ENCODE measurements at regions not wholly inside any gene's neighbourhood (a gene's known extent, or its start where the extent isn't known, plus 50 kb on each side); places are given as distances from the start of the nearest gene placed in this dataset.

DNA sequence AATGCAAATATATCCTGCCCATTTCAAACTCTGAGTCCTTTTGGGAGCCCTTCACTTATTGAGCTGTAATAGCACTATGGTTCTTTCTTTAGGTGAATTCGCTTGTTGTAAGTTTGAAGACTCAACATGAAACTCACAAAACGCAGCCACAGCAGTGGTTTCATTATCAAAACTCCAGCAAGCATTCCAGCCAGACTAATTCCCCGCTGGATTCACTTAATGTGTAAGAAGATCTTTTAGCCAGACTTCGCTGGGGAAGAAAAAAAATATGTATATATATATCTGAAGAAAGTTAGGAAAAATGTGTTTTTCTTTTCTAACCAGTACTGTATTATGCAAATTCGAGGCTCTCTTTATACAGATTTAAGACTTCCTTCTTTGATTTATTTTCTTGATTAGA, 241.1 kb downstream of the WNT5A start:
- Histone ChIP-seq H3K4me3 (no peak overlapping the region), H3K4me1 (no peaks in the 10 kb centered on the region), H3K9me3 (no peaks in the 10 kb centered on the region), H3K36me3 (no peaks in the 10 kb centered on the region), H3K27ac (no peak overlapping the region), H3K27me3 (no peaks in the 10 kb centered on the region)
- no peak for DNase-seq (ENCODE audit: low spot score)
- TF ChIP-seq, protein P1, sequence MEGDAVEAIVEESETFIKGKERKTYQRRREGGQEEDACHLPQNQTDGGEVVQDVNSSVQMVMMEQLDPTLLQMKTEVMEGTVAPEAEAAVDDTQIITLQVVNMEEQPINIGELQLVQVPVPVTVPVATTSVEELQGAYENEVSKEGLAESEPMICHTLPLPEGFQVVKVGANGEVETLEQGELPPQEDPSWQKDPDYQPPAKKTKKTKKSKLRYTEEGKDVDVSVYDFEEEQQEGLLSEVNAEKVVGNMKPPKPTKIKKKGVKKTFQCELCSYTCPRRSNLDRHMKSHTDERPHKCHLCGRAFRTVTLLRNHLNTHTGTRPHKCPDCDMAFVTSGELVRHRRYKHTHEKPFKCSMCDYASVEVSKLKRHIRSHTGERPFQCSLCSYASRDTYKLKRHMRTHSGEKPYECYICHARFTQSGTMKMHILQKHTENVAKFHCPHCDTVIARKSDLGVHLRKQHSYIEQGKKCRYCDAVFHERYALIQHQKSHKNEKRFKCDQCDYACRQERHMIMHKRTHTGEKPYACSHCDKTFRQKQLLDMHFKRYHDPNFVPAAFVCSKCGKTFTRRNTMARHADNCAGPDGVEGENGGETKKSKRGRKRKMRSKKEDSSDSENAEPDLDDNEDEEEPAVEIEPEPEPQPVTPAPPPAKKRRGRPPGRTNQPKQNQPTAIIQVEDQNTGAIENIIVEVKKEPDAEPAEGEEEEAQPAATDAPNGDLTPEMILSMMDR (IDR thresholded peaks at IDR 0.05): no peak

- H3K9me3 ChIP-seq: no peaks in the 10 kb centered on the region
- TF ChIP-seq, protein P1 (IDR thresholded peaks at IDR 0.05): no peak
- no peaks in the 10 kb centered on the region for H3K4me1 ChIP-seq
- no peak overlapping the region for H3K4me3 ChIP-seq
- H3K27ac ChIP-seq: no peak overlapping the region
- DNase-seq (ENCODE audit: low spot score): no peak
- no peaks in the 10 kb centered on the region for H3K27me3 ChIP-seq
- no peaks in the 10 kb centered on the region for H3K36me3 ChIP-seq
Observed at GRCh38 chr3:55245351-55245750, 241.8 kb downstream of the WNT5A start.

GRCh38 chr3:55244247-55244646, 242.9 kb downstream of the WNT5A start:
- no peaks in the 10 kb centered on the region for H3K27me3 ChIP-seq
- no peak for DNase-seq (ENCODE audit: low spot score)
- no peak overlapping the region for H3K4me3 ChIP-seq
- H3K4me1 ChIP-seq: no peaks in the 10 kb centered on the region
- H3K27ac ChIP-seq: no peak overlapping the region
- TF ChIP-seq, protein P1 (IDR thresholded peaks at IDR 0.05): no peak
- H3K9me3 ChIP-seq: no peaks in the 10 kb centered on the region
- H3K36me3 ChIP-seq: no peaks in the 10 kb centered on the region

DNA sequence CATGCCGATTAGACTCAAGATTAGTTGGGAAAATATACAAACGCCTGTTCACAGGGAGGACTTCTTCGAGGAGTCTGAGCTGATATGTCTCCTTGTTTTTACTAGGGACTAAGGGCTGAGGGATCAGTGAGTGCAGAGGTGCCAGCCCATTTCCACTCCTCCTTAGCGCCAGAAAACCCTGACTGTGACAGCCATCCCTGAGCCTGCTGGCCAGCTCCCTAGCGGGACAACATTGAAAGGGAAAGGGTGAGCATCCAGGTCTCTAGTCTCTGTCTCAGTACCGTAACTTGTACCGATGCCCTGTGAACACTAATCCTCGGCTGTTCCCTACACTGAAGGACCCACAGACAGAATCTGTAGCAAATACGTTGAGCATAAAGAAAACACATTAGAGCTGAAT, 243.4 kb downstream of the WNT5A start:
- Histone ChIP-seq H3K4me3 (no peak overlapping the region), H3K4me1 (no peaks in the 10 kb centered on the region), H3K27me3 (no peaks in the 10 kb centered on the region), H3K36me3 (no peaks in the 10 kb centered on the region), H3K27ac (no peak overlapping the region), H3K9me3 (no peaks in the 10 kb centered on the region)
- no peak for DNase-seq (ENCODE audit: low spot score)
- TF ChIP-seq, protein P1 (IDR thresholded peaks at IDR 0.05): no peak

DNA sequence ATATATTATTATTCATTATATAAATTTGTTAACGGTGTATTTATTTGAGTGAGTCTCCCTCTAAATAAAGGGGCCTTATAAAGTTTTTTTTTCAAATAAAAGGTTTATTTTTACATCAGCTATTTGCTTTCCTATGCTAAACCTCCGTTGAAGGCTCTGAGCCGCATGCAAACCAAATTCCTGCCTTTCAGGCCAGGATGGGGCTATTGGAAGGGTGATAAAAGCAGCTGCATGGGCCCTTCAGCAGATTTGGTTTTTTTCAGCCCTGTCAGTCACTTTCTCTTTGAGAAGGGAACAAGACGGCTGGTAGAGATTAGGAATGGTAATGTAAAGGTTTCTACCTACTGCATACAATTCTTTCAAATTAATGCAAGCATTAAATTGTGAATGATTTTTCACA, 244.2 kb downstream of the WNT5A start:
- Histone ChIP-seq H3K27ac (no peak overlapping the region), H3K9me3 (no peaks in the 10 kb centered on the region), H3K36me3 (no peaks in the 10 kb centered on the region), H3K4me1 (no peaks in the 10 kb centered on the region), H3K4me3 (no peak overlapping the region), H3K27me3 (no peaks in the 10 kb centered on the region)
- TF ChIP-seq, protein P1 (IDR thresholded peaks at IDR 0.05): no peak
- no peak for DNase-seq (ENCODE audit: low spot score)

GRCh38 chr3:55241098-55241497, 246.0 kb downstream of the WNT5A start:
- no peaks in the 10 kb centered on the region for H3K9me3 ChIP-seq
- DNase-seq (ENCODE audit: low spot score): no peak
- H3K4me3 ChIP-seq: no peak overlapping the region
- TF ChIP-seq, protein P1 (IDR thresholded peaks at IDR 0.05): no peak
- no peaks in the 10 kb centered on the region for H3K36me3 ChIP-seq
- H3K27ac ChIP-seq: no peak overlapping the region
- no peaks in the 10 kb centered on the region for H3K27me3 ChIP-seq
- H3K4me1 ChIP-seq: no peaks in the 10 kb centered on the region

Measured in right atrium auricular region (tissue), 2 donors.